RKO (cell line): ENCODE measurements at regions not wholly inside any gene's neighbourhood (a gene's known extent, or its start where the extent isn't known, plus 50 kb on each side); places are given as distances from the start of the nearest gene placed in this dataset.
"Not testable (repeated sequence)": the region's sequence is repeated elsewhere in the genome, so short reads cannot be mapped to it uniquely, and the experiment has no call there.

Experiments used
- DNase-seq: peaks from one replicate; pipeline ENCODE4 v3.0.0-alpha.2; 2016; ENCODE audit warnings: low spot score

DNA sequence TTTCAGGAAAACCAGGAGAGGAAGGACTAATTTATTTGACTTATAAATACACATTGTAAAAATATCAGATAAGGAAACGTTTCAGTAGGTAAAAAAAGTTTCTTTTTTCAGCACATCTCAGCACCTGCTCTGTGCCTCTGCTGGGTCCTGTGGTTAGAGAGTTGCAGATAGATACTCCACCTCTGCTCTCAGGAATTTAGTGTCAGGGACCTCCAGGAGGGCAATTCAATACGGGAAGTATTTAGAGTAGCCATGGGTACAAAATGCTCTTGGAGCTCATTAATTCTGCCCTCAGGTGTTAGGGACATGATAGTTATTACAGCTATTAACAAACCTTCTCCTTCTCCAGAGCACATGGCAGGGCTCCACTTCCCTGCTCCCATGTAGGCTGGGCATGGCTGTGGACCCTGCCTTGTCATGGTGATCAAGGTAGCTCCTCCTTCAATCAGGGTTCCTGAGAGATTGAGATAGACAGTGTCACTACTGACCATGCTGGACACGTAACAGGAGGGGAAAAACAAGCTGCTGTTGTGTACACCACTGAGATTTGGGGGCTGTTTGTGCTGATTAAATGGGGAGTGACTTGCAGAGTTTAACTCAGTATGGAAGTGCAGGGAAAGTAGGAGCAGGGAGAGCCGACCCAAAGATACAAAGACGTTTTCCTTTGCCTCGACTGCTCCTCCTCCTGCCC, 185.6 kb upstream of the COPS8 start:
- no peak for DNase-seq

DNA sequence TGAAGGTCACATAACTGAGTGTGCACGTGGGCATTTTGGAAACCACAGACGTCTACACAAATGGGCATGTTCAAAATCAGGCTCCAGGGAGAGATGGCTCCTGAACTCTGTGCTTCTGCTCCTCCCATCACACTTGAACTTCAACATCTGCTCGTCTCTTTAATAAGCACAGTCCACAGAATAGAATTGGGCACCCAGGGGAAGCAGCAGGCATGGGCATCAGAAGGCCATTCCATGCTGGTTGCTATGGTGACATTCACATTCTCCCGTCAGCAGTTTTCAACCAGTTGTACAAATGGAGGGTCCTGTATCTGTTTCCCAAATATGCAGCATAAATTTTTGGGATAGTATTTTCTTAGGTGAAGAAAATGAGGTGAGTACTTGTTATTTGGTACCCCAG, 183.7 kb upstream of the COPS8 start:
- DNase-seq, result no peak

DNA sequence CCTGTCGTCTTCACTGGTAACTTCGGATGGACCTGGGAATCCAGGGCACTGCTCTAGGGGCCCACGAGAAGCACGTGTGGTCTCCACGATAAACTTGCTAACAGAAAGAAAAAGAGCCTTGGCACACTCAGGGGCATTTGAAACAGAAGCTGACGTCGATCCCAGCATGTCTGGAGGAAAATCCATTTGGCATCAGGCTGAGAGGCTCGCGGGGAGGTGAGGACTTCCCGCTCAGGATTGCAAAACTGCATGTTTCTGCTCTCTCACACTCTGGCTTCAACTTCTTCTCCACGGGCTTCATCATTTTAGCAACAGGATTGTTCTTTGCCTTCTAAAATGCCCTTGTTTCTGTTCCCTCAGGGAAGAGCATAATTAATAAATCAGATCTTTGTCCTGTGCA, 181.7 kb upstream of the COPS8 start:
- no peak for DNase-seq

DNA sequence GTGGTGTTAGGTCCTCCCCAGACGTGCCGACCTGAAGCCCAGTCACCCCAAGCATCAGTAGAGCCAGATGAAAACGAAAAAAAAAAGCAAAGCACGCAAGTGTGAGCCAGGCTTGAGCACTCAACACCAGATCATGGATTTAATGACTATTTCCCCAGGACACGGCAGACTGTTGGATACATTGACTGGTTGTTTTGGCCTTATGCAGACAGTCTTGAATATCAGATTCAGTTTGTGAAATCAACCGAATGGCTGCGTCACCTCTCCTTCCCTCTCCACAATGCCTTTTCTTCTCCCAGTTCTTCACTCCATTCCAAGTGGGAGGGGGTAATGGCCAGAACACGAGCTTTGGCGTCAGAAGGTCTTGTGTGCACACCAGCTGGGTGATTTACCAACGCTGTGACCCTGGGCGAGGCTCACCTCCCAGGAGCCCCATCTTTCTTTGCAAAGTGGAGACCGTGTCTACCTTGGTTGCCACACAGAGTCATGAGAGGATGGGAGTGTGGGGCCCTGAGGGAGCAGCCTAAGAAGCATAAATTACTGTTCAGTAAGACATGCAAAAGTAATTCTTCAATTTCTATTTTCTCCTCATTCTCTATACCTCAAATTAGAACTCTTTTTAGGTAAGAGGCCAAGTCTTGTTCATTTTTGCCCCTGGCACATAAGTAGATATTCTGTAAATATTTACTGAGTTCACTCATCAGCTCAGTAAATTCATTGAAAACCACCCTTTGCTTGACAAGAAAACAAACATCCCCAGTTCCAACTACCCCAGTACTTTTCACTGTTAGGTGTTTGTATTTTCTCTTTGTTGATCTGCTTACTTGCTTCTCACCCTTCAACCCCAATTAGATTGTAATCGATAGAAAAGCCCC, 181.1 kb upstream of the COPS8 start:
- no peak for DNase-seq

DNA sequence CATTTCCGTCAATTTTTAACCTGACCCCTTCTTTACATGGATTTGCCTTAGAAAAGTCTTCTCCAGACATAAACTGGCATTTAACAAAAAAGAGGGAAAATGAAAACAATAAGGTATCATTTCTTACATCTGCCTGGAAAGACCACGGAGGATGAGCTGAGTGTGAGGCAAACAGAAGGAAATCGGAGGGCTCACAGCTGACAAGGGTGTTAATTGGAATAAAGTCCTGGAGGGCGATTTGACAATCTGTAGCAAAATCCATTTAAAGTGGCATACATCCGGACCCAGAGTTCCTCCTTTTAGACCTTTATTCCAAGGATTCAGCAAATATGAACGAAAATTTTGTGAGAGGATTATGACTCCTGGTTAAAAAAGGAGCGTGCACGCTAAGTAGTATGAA, 179.7 kb upstream of the COPS8 start:
- no peak for DNase-seq

DNA sequence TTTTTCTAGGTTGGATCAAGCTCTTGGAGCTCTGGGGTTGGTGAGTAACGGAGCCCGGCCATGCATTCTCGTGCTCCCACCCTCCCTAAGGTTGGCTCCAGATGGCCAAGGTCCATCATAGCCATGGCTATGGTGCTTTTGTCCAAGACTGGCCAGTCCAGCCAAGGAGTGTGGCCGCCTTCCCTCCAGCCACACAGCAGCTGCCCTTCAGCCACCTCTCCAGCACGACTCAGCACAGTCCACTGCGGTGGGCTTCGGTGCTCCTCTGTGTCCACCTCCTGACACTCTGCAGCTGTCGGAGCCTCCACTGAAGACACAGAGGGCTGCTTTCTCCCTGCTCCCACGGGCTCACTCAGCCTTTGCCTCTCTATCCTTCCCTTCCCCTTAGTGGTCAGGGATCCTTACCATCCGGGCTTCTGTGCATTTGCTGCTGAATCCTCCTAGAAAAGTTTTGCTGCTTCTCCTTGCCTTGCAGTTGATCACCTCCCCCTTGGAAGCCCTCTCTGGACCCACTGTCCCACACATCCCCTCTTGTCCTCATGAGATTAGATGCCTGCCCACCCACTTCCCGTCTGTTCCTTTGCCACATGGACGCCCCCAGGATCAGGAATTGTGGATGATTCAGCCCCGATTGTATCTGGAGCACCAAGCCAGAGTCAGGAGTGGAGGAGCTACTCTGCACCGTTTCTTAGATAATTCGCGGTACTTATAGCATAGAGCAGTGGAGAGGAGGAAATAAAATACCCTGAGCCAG, 177.1 kb upstream of the COPS8 start:
- no peak for DNase-seq

DNA sequence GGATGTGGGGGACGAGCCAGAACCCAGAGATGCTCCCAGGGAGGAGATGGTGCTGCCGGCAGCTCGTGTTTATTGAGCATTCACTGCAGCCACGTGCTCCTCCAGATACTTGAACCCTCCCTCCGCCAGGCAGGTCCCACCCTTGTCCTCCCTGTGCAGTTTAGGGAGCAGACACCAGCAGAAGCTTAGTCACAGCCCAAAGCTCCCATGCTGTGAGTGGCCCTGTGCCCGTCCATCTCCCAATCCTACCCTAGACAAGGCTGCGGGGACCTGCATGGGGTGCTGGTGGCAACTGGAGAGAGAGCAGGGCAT, 176.5 kb upstream of the COPS8 start:
- no peak for DNase-seq

DNA sequence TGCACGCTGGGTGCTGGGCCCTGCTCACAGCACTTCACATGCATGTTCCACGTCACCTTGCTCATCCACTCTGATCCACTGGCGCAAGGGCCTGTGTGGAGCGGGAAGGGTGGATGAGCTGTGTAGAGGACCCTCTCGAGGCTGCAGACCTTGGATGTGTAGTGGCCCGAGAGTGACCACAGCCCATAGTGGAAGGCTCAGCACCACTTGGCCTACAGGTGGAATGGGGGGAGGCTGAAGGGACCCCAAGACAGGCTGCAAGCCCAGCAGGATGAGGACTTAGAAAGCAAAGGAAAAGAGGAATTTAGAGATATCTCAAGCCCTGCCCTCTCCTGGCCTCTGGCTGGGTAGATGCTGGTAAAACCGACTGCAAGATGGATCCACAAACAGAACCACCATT, 175.9 kb upstream of the COPS8 start:
- no peak for DNase-seq

DNA sequence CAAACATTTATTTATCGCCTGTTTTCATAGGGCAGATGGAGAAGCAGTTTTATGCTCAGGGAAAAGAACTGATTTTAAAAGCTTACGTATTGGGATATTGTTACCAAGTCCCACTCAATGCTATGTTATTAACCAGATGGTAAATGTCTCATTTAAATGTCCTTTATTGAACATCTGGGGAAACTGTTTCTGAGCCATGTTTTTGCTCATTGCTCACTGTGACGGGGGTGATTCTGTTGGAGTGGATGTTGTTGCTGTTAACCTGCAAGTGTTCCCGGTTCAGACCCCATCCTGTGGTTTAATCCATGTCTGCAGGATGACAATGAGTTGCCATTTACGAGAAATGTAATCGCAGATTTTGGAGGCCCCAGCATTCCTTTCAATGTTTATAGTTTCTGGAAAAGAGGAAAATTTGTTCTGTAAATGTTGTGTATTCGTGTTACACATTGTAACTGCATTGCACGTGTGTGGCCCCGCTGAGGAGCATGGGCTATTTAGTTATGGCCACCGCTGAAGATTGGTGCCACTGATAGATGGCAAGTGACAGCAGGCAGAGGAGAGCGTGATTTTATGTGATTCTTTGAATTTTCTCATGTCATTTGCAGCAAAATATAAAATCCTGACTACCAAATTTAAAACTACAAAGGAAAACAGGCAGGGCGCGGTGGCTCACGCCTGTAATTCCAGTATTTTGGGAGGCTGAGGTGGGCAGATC, 174.8 kb upstream of the COPS8 start:
- no peak for DNase-seq

DNA sequence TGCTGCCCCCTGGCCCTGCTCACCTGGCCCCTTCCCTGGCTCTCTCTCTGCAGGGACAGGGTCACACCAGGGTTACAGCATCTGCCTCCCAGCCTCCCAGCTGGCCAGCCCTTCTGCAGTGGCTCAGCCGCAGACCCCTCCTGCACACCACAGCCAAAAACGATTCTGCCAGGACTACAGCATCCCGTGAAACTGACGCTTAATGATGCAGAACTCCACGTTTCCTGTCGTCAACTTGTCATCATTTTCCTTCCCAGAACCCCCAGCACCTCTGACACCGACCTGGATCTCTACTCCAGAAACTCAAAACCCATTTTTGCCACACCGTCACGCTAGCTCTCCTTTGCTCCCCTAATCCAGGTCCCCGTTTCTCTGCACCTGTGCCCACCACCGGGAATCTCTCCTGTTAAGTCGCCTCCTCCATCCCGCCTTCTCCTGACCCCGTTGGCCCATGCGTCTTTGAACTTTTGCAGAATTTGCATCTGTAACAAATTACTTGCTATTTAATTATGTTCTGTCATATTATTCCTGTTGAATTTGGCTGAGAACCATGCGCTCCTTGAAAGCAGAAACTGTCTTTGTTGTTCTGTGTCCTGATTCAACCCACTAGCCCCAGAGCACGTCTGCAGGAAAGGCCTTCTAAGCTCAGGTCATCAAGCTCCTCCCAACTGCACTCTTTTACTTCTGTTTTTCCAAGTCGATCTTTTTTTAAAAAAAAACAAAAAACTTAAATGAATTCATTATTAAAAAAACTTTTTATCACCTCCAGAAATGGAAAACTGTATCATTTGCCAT, 173.2 kb upstream of the COPS8 start:
- no peak for DNase-seq

DNA sequence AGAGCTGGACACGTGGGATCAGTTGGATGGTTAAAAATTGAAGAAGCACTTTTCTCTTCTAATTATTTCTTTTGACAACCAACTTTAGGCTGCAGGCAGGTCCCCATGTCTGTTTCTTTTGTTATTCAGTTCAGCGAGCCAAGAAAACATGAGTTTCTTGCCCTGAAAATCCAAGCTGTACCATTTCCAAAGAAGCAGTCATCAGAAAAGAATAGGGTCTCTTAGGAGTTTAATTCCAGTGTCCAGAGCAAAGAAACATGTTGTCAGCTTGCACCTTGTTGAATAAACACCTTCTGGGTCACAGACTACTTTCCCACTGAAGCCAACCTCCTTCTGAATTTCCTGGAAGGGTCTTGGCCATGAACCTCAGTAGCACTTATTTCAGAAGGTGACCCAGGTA, 170.5 kb upstream of the COPS8 start:
- no peak for DNase-seq

DNA sequence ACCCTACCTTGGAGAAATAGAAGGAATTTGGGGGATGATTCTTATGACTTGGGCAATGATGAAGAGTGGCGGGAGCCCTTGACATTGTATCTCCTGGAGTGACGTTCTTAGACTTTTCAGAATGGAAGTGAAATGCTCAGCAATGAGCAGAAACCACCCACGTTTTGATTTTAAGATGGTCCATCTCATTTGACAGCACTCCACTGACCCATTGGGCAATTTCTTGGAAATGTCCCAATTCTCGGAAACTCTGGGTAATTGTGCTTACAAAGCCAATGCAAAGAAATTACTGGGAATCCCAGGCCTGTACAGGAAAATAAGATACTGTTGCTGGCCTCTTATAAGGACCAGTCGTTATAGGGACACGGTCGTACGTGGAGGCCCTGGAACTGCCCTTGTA, 170.0 kb upstream of the COPS8 start:
- no peak for DNase-seq

DNA sequence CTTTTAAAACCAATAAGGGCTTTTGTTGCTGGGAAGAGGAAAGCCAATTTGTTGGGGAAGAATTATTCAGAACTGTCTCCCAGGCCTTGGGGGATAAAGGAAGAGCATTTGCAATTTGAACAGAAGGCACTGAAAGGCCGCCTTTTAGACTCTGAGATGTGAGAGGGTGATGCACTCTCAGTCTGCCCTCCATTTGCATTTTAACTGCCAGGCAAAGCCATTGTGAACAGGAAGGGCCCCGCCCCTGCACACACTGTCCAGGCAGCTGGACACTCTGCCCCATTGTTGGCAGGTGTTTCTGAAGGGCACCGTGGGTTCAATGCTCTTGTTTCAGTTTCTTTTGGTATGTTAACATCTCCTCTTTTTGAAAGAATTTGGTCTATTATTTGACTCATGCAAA, 169.5 kb upstream of the COPS8 start:
- no peak for DNase-seq

DNA sequence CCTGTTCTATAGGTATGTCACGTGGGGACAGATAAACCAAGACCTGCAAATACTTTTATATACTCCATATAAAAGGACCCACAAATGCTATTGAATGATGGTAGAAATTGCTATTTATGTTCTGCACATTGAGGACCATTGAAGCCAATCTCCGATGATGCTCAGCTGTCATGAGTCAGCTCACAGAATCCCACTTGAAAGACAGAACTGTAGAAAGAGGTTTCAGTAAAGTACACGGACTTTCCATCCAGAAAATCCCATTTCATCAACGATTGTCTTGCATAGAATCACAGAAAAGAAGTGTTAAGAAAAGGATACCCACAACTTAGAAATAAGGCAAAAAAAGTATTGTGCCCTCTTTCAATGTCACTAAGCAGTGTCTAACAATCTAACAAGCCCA, 169.0 kb upstream of the COPS8 start:
- no peak for DNase-seq

DNA sequence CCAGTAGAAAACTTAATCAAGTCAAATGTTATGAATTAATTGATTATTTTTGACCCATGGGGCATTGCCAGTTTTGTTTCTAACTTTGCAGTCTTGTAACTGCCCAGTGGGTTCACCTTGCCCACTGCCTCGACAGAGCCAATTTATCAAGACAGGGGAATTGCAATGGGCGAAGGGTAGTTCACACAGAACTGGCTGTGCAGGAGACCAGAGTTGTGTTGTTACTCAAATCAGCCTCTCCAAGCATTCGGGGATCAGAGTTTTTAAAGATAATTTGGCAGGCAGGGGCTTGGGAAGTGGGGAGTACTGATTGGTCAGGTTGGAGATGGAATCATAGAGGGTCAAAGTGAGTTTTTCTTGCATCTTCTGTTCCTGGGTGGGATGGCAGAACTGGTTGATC, 168.5 kb upstream of the COPS8 start:
- no peak for DNase-seq

DNA sequence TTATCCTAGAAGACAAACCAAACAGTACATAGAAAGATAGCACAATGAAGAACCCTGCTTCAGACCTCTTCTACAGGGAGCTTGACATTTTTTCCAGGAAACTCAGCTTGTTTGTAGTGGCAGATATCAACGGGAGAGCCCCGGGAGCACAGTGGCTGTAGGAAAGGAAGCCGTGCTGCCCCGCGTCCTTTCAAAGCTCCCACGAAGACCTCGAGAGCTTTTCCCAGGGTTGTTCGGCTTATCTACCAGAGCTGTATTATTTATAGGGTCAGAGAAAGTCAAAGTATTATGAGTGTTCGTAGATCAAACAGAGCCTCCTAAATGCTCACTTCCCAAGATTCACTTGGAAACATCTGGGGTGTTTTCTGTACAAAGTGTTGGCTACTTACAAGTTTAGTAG, 167.1 kb upstream of the COPS8 start:
- no peak for DNase-seq

DNA sequence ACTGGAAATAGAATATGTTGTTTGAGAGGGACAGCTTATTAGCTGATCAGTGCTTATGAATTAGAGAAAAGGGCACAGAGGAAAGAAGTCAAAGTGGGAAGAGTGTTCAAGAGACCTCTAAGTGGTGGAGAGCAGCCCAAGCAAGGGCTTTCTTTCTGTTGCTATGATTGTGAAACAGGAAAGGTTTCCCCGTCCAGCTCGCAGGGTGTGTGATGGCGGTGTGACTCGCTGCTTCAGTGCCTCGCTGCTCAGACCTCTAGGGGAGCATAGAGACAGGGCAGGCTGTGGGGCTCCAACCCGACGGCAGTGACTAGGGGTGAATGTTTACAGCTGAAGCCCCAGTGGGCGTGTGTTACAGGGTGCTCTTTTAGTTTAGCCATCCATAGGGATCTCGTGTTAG, 166.5 kb upstream of the COPS8 start:
- peak; percentile 43 for DNase-seq

DNA sequence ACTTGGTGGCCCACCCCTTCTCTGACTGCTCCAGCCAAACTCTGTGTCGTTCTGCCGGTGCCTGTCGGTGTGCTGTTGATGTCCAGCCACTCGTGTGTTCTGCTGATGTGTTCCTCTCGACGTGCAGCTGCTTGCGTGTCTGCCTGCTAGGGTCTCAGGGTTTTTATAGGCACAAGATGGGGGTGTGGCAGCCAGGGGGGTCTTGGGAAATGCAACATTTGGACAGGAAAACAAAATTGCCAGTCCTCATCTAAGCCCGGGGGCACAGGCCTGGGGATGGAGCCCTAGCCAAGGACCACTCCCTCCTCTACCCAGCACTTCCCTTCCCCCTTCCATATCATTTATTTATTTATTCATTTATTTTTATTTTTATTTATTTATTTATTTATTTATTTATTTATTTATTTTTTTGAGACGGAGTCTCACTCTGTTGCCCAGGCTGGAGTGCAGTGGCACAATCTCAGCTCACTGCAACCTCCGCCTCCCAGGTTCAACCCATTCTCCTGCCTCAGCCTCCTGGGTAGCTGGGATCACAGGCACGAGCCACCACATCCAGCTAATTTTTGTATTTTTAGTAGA, 165.8 kb upstream of the COPS8 start:
- not testable (repeated sequence) for DNase-seq

DNA sequence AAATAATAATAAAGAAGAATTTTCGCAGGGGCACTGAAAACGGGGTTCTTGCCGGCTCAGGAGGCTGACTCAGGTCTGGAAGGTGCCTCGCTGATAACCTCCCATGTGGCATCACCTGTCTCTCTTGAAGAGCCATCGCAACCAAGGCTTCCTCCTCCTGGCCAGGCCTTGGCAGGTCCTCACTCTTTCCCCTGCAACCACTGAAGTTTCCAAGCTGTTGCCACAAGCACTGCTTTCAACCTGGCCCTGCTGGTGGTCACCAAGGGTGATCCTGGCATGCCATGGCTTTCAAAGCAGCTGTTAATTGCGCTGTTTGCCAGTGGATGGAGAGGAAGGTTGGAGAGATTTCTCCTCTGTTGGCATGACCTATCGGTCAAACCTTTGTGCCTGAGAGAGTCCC, 163.6 kb upstream of the COPS8 start:
- DNase-seq, result no peak

DNA sequence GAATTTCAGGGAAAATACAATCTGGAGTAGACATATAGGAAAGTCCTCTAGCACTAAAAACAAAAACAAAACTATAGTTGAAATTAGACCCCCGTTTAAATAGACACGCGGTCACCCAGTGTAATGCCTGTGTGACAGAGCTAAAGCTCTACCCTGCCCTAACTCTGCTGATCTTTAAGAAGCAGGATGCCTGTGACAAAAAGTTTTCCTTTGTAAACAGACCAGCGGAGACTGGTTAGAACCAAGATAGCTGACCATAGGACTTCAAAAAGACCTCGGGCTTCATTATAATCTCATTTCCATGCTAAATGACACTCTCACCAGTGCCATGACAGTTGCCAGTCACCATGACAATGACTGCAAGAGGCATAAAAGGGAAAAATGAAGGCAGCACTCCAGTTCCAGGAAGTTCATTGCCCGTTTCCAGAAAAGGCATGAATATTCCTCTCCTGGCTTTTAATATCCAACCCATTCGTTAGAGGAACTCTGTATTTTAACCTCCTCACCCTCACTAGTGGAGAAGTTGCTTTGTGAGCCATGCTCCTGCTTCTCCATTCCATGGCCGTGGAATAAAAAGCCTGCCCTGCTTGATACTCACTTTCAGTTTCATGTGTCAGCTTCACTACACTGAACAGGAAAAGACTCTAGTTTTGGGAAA, 157.2 kb upstream of the COPS8 start:
- DNase-seq, result no peak

DNA sequence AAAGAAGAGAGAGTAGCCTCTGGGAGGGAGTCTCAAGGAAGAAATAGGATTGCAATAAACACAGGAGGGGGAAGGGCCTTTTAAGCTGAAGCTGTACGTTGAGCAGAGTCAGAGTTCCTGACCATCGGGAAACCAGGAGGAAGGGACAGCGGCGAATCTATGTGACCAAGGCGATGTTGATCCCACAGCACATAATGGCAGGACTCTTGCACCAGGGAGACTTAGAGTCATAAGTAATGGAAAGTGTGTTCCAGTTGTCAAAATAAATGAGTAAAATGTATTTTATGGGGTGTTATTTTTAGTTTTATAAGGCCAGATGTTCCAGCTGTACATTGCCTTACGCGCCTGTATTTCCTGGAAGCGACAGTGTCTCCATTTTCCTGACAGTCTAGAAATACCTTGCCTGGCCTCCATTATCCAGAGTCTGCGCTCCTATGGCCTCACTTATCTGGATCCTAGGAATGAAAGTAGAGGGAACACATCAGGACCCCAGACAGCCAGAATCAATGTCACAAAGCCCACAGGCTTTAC, 152.8 kb upstream of the COPS8 start:
- no peak for DNase-seq
